ENCODE measurements at regions not wholly inside any gene's neighbourhood (a gene's known extent, or its start where the extent isn't known, plus 50 kb on each side); places are given as distances from the start of the nearest gene placed in this dataset.

DNA sequence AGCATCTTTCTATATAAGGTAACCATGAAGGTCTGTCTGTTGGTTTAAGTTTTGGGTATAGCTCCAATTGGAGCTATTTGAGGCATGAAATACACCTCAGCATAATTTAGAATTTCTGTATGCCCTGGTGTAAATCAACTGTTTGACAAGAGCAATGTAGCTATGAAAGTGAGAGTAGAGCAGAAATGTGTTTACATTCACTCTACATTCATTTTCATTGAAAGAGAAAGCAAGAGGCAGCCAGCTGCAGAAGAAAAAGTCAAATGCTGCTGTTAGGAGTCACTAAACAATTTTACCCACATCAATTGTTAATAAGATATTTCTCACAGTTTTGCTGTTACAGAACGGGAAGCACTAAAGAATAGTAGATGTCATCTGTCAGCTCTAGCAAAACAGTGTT, 252.5 kb downstream of the SLC6A15 start:
- H3K36me3 ChIP-seq (ENCODE audit: control insufficient read depth, insufficient read depth, low read length): no peaks in the 10 kb centered on the region
- no peak overlapping the region for H3K4me3 ChIP-seq (ENCODE audit: insufficient read depth, low read depth, low read length)
- H4K20me1 ChIP-seq (ENCODE audit: insufficient read depth, low read length): no peaks in the 10 kb centered on the region
- H2BK120ac ChIP-seq (ENCODE audit: low read depth, low read length): no peak overlapping the region
- no peaks in the 10 kb centered on the region for H3K79me1 ChIP-seq (ENCODE audit: low read depth in 1 of 2, low read length in 2 of 2)
- ATAC-seq (ENCODE audit: low read depth) (no peak), DNase-seq (no peak)
- H2BK5ac ChIP-seq (ENCODE audit: low read depth, low read length, poor library complexity, severe bottlenecking): no peak overlapping the region
- no peaks in the 10 kb centered on the region for H3K9me1 ChIP-seq (ENCODE audit: insufficient read depth, low read length)
- H3K4me2 ChIP-seq (ENCODE audit: low read depth, low read length): no peak overlapping the region
- H2BK15ac ChIP-seq (ENCODE audit: low read depth, low read length): no peak overlapping the region
- H3K9me3 ChIP-seq (ENCODE audit: control insufficient read depth, insufficient read depth, low read length): no peaks in the 10 kb centered on the region
- no peak overlapping the region for H3K56ac ChIP-seq (ENCODE audit: extremely low read depth, insufficient read depth, low read length)
- BruUV-seq (replicated peaks): no TSS peak
- TF ChIP-seq CEBPB (IDR thresholded peaks at IDR 0.05; ENCODE audit: low read depth, low read length) (no peak), RAD21 (IDR thresholded peaks at IDR 0.05; ENCODE audit: low read length) (no peak)
- TF ChIP-seq, protein P1, sequence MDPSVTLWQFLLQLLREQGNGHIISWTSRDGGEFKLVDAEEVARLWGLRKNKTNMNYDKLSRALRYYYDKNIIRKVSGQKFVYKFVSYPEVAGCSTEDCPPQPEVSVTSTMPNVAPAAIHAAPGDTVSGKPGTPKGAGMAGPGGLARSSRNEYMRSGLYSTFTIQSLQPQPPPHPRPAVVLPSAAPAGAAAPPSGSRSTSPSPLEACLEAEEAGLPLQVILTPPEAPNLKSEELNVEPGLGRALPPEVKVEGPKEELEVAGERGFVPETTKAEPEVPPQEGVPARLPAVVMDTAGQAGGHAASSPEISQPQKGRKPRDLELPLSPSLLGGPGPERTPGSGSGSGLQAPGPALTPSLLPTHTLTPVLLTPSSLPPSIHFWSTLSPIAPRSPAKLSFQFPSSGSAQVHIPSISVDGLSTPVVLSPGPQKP (IDR thresholded peaks at IDR 0.05; ENCODE audit: borderline replicate concordance, low read depth, low read length): no peak
- no peak overlapping the region for H3K23ac ChIP-seq (ENCODE audit: low read depth, low read length)
- POLR2A ChIA-PET (ENCODE audit: unreplicated experiment): no interaction called here
- H3K14ac ChIP-seq (replicated peaks; ENCODE audit: low read depth, low read length): no peak overlapping the region
- dilution Hi-C loops (cut with HindIII; ENCODE audit: low sequenced_read_pairs, unreplicated experiment) (no loop called here), intact Hi-C loops (cut with micrococcal nuclease) (no loop called here), in situ Hi-C loops (cut with MboI; ENCODE audit: low sequenced_read_pairs) (no loop called here)
- H2AK9ac ChIP-seq (replicated peaks; ENCODE audit: low read depth, low read length, poor library complexity): no peak overlapping the region
- no CpG with 5 or more reads among the region's 1 CpG for WGBS, 2 experiments (ENCODE audit: extremely low coverage in 2 of 2, insufficient read length in 1 of 2)
- H4K8ac ChIP-seq (ENCODE audit: low read depth in 2 of 2, low read length in 2 of 2): no peak overlapping the region
- H2BK20ac ChIP-seq (ENCODE audit: low read depth, low read length): no peak overlapping the region
- no peaks in the 10 kb centered on the region for H3K27me3 ChIP-seq (ENCODE audit: control insufficient read depth, insufficient read depth, low read length)
- no peak overlapping the region for H3K27ac ChIP-seq (ENCODE audit: insufficient read depth, low read length)
- CTCF ChIA-PET: interaction anchor here (0.8 kb wide), 1 partner anchor 8 kb away, joined by 3 read pairs; no protein-coding TSS in a partner anchor
- no peak overlapping the region for H3K9ac ChIP-seq (ENCODE audit: low read depth, low read length)
- H2AFZ ChIP-seq (replicated peaks; ENCODE audit: low read length, poor library complexity): no peak overlapping the region
- no peak overlapping the region for H4K5ac ChIP-seq (ENCODE audit: low read depth, low read length)
- H3K18ac ChIP-seq (ENCODE audit: low read depth, low read length): no peak overlapping the region
- H2AK5ac ChIP-seq (ENCODE audit: low read depth, low read length): no peak overlapping the region
- H3K4me1 ChIP-seq (ENCODE audit: control insufficient read depth, insufficient read depth, low read length): no peaks in the 10 kb centered on the region
- no peak overlapping the region for H3K4ac ChIP-seq (ENCODE audit: low read depth, low read length)
- no peak overlapping the region for H4K91ac ChIP-seq (ENCODE audit: insufficient read depth, low read depth, low read length)

Data from IMR-90 (cell line).